HCT116 (cell line): ENCODE measurements at regions not wholly inside any gene's neighbourhood (a gene's known extent, or its start where the extent isn't known, plus 50 kb on each side); places are given as distances from the start of the nearest gene placed in this dataset.

Source experiments
- ATAC-seq: fragments of 200-7000 bp; cut with Tn5 transposase; 2 replicates; pipeline ENCODE4 v1.9.1; 2020; ENCODE audit warnings: mild to moderate bottlenecking, moderate library complexity
- BruUV-seq: library from RNA; stranded (reverse); fragments of 400-500 nt; replicated peaks from 2 replicates; lab custom pipeline; 2021; lab: Mats Ljungman, UMichigan
- CTCF ChIA-PET: fragments of 300-600 bp; sonication (Branson Sonifier 250); formaldehyde crosslinking; loops from one replicate; lab custom pipeline; 2021; ENCODE audit warnings: antibody characterized with exemption; lab: Charles Lee
- POLR2A ChIA-PET: fragments of 300-600, 350-600 bp; sonication (Branson Sonifier 250); formaldehyde crosslinking; loops from one replicate; lab custom pipeline; 2021; ENCODE audit warnings: antibody characterized with exemption; lab: Charles Lee
- RAD21 ChIA-PET, 2 experiments: fragments of 300-600 bp; sonication (Branson Sonifier 250); formaldehyde crosslinking; loops; one replicate each; lab custom pipeline; 2023; ENCODE audit warnings: low total read pairs in 2 of 2; ENCODE audit not compliant: uncharacterized antibody in 2 of 2, unreplicated experiment in 2 of 2, low non-redundant PET in 1 of 2; lab: Charles Lee
- DNase-seq: peaks from one replicate; pipeline ENCODE4 v3.0.0-alpha.2; 2010; ENCODE audit warnings: low read depth, low spot score
- H2AFZ ChIP-seq: fragments of 200-600 bp; shearing (Covaris generic), sonication (generic); 2 replicates; pipeline ENCODE4 v1.6.1; 2017; ENCODE audit warnings: low read depth, mixed run types, mixed read lengths, antibody characterized with exemption, low read length; ENCODE audit not compliant: poor library complexity, severe bottlenecking
- H3K27ac ChIP-seq: 2 replicates; pipeline ENCODE4 v1.5.1; 2012; ENCODE audit warnings: low read depth, low read length
- H3K27me3 ChIP-seq: fragments of 200-600 bp; sonication (generic); 2 replicates; pipeline ENCODE4 v1.6.1; 2016; ENCODE audit warnings: mixed run types, low read length, mixed read lengths; ENCODE audit not compliant: insufficient read depth
- H3K36me3 ChIP-seq, 2 experiments: fragments of 200-500 bp in 1 of 2; fragments of 200-600 bp in 1 of 2; sonication (Bioruptor generic) in 1 of 2; sonication (generic) in 1 of 2; 2 replicates each; pipeline versions ENCODE4 v1.5.1 to v1.6.1; 2014 to 2016; ENCODE audit warnings: low read length in 2 of 2, inconsistent platforms in 1 of 2, mixed read lengths in 1 of 2, mixed run types in 1 of 2; ENCODE audit not compliant: insufficient read depth in 2 of 2, control insufficient read depth in 1 of 2
- H3K4me1 ChIP-seq, 2 experiments: fragments of 200-600 bp in 1 of 2; sonication (generic) in 1 of 2; 2 replicates each; pipeline versions ENCODE4 v1.5.1 to v1.6.1; 2012 to 2017; ENCODE audit warnings: low read length in 2 of 2, inconsistent platforms in 1 of 2, mild to moderate bottlenecking in 1 of 2, mixed read lengths in 1 of 2, mixed run types in 1 of 2, moderate library complexity in 1 of 2; ENCODE audit not compliant: insufficient read depth in 2 of 2, control insufficient read depth in 1 of 2
- H3K4me2 ChIP-seq: fragments of 200-600 bp; sonication (generic); 2 replicates; pipeline ENCODE4 v1.6.1; 2017; ENCODE audit warnings: mixed run types, low read length, mixed read lengths
- H3K4me3 ChIP-seq, 2 experiments: fragments of 200-600 bp in 1 of 2; sonication (generic) in 1 of 2; replicated peaks in 1 of 2; 2 replicates each; pipeline ENCODE4 v1.5.1; 2011 to 2016; ENCODE audit warnings: low read length in 2 of 2, control low read depth in 1 of 2, low read depth in 1 of 2, mild to moderate bottlenecking in 1 of 2, mixed read lengths in 1 of 2, mixed run types in 1 of 2
- H3K79me2 ChIP-seq: fragments of 200-600 bp; sonication (generic); 2 replicates; pipeline ENCODE4 v1.6.1; 2017; ENCODE audit warnings: mild to moderate bottlenecking, mixed run types, low read length, moderate library complexity, mixed read lengths; ENCODE audit not compliant: insufficient read depth
- H3K9ac ChIP-seq: fragments of 200-600 bp; sonication (generic); 2 replicates; pipeline ENCODE4 v1.6.1; 2016; ENCODE audit warnings: low read length, mixed read lengths
- H3K9me2 ChIP-seq: fragments of 200-600 bp; sonication (generic), shearing (Covaris generic); 2 replicates; pipeline ENCODE4 v1.6.1; 2017; ENCODE audit warnings: mixed run types, mild to moderate bottlenecking, moderate library complexity; ENCODE audit not compliant: insufficient read depth
- H3K9me3 ChIP-seq, 2 experiments: fragments of 200-500 bp in 1 of 2; fragments of 200-600 bp in 1 of 2; sonication (Bioruptor generic) in 1 of 2; sonication (generic) in 1 of 2; 2 replicates each; pipeline ENCODE4 v1.6.1; 2014 to 2017; ENCODE audit warnings: low read length in 2 of 2, mixed read lengths in 2 of 2, inconsistent platforms in 1 of 2, low read depth in 1 of 2, mild to moderate bottlenecking in 1 of 2, mixed run types in 1 of 2, moderate library complexity in 1 of 2; ENCODE audit not compliant: control insufficient read depth in 1 of 2, insufficient read depth in 1 of 2
- H4K20me1 ChIP-seq: fragments of 200-600 bp; sonication (generic), shearing (Covaris generic); 2 replicates; pipeline ENCODE4 v1.6.1; 2017; ENCODE audit warnings: mixed run types, mild to moderate bottlenecking, moderate library complexity; ENCODE audit not compliant: insufficient read depth
- CBX3 ChIP-seq: IDR thresholded peaks from 2 replicates; pipeline ENCODE4 v1.6.1; 2012; ENCODE audit warnings: low read depth
- EGR1 ChIP-seq: IDR thresholded peaks from 2 replicates; pipeline ENCODE4 v1.6.1; 2012; ENCODE audit warnings: low read depth
- ELF1 ChIP-seq: IDR thresholded peaks from 2 replicates; pipeline ENCODE4 v1.6.1; 2012; ENCODE audit warnings: low read depth, borderline replicate concordance
- EZH2 ChIP-seq: fragments of 200-600 bp; sonication (generic); IDR thresholded peaks from 2 replicates; pipeline ENCODE4 v1.6.1; 2017; ENCODE audit warnings: antibody characterized with exemption, mixed run types
- EZH2phosphoT487 ChIP-seq: fragments of 200-600 bp; IDR thresholded peaks from 2 replicates; pipeline ENCODE4 v1.6.1; 2018; ENCODE audit warnings: antibody characterized with exemption, borderline replicate concordance
- FOSL1 ChIP-seq: IDR thresholded peaks from 2 replicates; pipeline ENCODE4 v1.6.1; 2012; ENCODE audit warnings: low read depth
- JUND ChIP-seq: IDR thresholded peaks from 2 replicates; pipeline ENCODE4 v1.6.1; 2012
- MAX ChIP-seq: IDR thresholded peaks from 2 replicates; pipeline ENCODE4 v1.6.1; 2012
- POLR2A ChIP-seq: IDR thresholded peaks from 2 replicates; pipeline ENCODE4 v1.7.0; 2011; ENCODE audit warnings: borderline replicate concordance; ENCODE audit not compliant: insufficient read depth, insufficient read length; ENCODE audit errors: extremely low read depth
- POLR2AphosphoS5 ChIP-seq: IDR thresholded peaks from 2 replicates; pipeline ENCODE4 v1.6.1; 2011; ENCODE audit warnings: mild to moderate bottlenecking, low read depth, low read length, moderate library complexity
- RAD21 ChIP-seq: IDR thresholded peaks from 2 replicates; pipeline ENCODE4 v1.6.1; 2012; ENCODE audit warnings: low read depth, mild to moderate bottlenecking
- SIN3A ChIP-seq: IDR thresholded peaks from 2 replicates; pipeline ENCODE4 v1.6.1; 2012; ENCODE audit warnings: low read depth
- SRF ChIP-seq: IDR thresholded peaks from 2 replicates; pipeline ENCODE4 v1.6.1; 2012; ENCODE audit warnings: low read depth
- TCF7L2 ChIP-seq: IDR thresholded peaks from 2 replicates; pipeline ENCODE4 v1.7.0; 2011; ENCODE audit warnings: borderline replicate concordance, inconsistent platforms; ENCODE audit not compliant: insufficient read depth, insufficient read length; ENCODE audit errors: extremely low read depth
- YY1 ChIP-seq: IDR thresholded peaks from 2 replicates; pipeline ENCODE4 v1.6.1; 2011; ENCODE audit warnings: low read length, low read depth, moderate library complexity, mild to moderate bottlenecking; ENCODE audit not compliant: insufficient replicate concordance; ENCODE audit errors: extremely low read depth
- ZFX ChIP-seq: fragments of 450-650 bp; IDR thresholded peaks from 2 replicates; pipeline ENCODE4 v1.6.1; 2017
- ZNF274 ChIP-seq: fragments of 200-500 bp; sonication (Bioruptor generic); IDR thresholded peaks from 2 replicates; pipeline ENCODE4 v1.6.1; 2014; ENCODE audit warnings: mild to moderate bottlenecking, low read depth, low read length, inconsistent platforms
- intact Hi-C: fragments of 100-400 bp; cut with micrococcal nuclease; formaldehyde crosslinking; loops from 2 replicates; pipeline ENCODE4 v1.10.0; 2022
- TF ChIP-seq, protein P1 (sequence below): IDR thresholded peaks from 2 replicates; pipeline ENCODE4 v1.6.1; 2011; ENCODE audit warnings: mild to moderate bottlenecking, low read length, moderate library complexity; ENCODE audit not compliant: insufficient replicate concordance; ENCODE audit errors: extremely low read depth
- TF ChIP-seq, protein P2 (sequence below): IDR thresholded peaks from 2 replicates; pipeline ENCODE4 v1.6.1; 2012; ENCODE audit warnings: low read depth
- TF ChIP-seq, protein P3 (sequence below): IDR thresholded peaks from 2 replicates; pipeline ENCODE4 v1.6.1; 2012

DNA sequence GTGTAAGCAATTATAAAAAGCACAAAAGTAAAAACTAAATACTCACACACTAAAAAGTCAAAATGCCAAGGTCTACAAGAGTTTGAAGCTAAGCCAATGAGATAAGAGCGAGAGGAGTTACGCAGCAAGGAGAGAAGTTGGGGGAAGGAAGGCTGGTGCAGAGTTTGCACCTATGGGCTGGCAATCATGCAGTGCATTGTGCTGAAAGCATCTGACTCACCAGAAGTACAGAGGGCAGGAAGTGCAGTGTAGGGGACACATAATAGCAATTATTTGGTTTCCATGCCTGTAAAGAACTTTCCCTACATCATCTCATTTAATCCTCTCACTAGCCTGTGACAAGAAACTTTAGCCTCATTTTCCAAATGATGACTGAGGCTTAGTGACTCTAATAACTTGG, 142.7 kb upstream of the KYNU start:
- DNase-seq: no peak
- no peak overlapping the region for H2AFZ ChIP-seq

More for the DNA sequence above, 142.7 kb upstream of the KYNU start:
- Histone ChIP-seq H3K79me2 (no peaks in the 10 kb centered on the region), H3K9me3 (no peaks in the 10 kb centered on the region), H3K36me3 (no peaks in the 10 kb centered on the region), H3K4me3 (no peak overlapping the region), H3K27me3 (no peaks in the 10 kb centered on the region), H3K4me1 (no peaks in the 10 kb centered on the region), H3K27ac (no peak overlapping the region), H3K4me2 (no peak overlapping the region), H3K9ac (no peak overlapping the region), H3K9me2 (no peaks in the 10 kb centered on the region), H4K20me1 (no peaks in the 10 kb centered on the region)
- POLR2A ChIA-PET: no interaction called here
- RAD21 ChIA-PET: no interaction called here
- TF ChIP-seq EZH2 (no peak), ELF1 (no peak), YY1 (no peak), EZH2phosphoT487 (no peak), ZFX (no peak), JUND (no peak), RAD21 (no peak), EGR1 (no peak), POLR2AphosphoS5 (no peak), SRF (no peak), ZNF274 (no peak), TCF7L2 (no peak), CBX3 (no peak), MAX (no peak), POLR2A (no peak), SIN3A (no peak), FOSL1 (no peak)
- TF ChIP-seq, protein P1, sequence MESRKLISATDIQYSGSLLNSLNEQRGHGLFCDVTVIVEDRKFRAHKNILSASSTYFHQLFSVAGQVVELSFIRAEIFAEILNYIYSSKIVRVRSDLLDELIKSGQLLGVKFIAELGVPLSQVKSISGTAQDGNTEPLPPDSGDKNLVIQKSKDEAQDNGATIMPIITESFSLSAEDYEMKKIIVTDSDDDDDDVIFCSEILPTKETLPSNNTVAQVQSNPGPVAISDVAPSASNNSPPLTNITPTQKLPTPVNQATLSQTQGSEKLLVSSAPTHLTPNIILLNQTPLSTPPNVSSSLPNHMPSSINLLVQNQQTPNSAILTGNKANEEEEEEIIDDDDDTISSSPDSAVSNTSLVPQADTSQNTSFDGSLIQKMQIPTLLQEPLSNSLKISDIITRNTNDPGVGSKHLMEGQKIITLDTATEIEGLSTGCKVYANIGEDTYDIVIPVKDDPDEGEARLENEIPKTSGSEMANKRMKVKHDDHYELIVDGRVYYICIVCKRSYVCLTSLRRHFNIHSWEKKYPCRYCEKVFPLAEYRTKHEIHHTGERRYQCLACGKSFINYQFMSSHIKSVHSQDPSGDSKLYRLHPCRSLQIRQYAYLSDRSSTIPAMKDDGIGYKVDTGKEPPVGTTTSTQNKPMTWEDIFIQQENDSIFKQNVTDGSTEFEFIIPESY: no peak
- TF ChIP-seq, protein P2, sequence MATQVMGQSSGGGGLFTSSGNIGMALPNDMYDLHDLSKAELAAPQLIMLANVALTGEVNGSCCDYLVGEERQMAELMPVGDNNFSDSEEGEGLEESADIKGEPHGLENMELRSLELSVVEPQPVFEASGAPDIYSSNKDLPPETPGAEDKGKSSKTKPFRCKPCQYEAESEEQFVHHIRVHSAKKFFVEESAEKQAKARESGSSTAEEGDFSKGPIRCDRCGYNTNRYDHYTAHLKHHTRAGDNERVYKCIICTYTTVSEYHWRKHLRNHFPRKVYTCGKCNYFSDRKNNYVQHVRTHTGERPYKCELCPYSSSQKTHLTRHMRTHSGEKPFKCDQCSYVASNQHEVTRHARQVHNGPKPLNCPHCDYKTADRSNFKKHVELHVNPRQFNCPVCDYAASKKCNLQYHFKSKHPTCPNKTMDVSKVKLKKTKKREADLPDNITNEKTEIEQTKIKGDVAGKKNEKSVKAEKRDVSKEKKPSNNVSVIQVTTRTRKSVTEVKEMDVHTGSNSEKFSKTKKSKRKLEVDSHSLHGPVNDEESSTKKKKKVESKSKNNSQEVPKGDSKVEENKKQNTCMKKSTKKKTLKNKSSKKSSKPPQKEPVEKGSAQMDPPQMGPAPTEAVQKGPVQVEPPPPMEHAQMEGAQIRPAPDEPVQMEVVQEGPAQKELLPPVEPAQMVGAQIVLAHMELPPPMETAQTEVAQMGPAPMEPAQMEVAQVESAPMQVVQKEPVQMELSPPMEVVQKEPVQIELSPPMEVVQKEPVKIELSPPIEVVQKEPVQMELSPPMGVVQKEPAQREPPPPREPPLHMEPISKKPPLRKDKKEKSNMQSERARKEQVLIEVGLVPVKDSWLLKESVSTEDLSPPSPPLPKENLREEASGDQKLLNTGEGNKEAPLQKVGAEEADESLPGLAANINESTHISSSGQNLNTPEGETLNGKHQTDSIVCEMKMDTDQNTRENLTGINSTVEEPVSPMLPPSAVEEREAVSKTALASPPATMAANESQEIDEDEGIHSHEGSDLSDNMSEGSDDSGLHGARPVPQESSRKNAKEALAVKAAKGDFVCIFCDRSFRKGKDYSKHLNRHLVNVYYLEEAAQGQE: no peak
- TF ChIP-seq, protein P3, sequence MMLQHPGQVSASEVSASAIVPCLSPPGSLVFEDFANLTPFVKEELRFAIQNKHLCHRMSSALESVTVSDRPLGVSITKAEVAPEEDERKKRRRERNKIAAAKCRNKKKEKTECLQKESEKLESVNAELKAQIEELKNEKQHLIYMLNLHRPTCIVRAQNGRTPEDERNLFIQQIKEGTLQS: no peak
- CTCF ChIA-PET: no interaction called here
- intact Hi-C loops: no loop called here
- BruUV-seq: no TSS peak
- ATAC-seq: no peak
